Nephron (organoid): ENCODE measurements at regions not wholly inside any gene's neighbourhood (a gene's known extent, or its start where the extent isn't known, plus 50 kb on each side); places are given as distances from the start of the nearest gene placed in this dataset.

Experiments used
- H3K27ac Mint-ChIP-seq, 3 experiments: 2 replicates each; pipeline ENCODE4 v1.8.0; 2020; ENCODE audit warnings: mixed read lengths in 3 of 3, mild to moderate bottlenecking in 2 of 3, moderate library complexity in 1 of 3
- H3K27me3 Mint-ChIP-seq: 2 replicates; pipeline ENCODE4 v1.8.0; 2021; ENCODE audit warnings: low read depth, mild to moderate bottlenecking, moderate library complexity, mixed read lengths
- H3K36me3 Mint-ChIP-seq: 2 replicates; pipeline ENCODE4 v1.8.0; 2020; ENCODE audit warnings: low read depth, mixed read lengths
- H3K4me1 Mint-ChIP-seq: 2 replicates; pipeline ENCODE4 v1.8.0; 2020; ENCODE audit warnings: mixed read lengths
- H3K4me3 Mint-ChIP-seq, 3 experiments: 2 replicates each; pipeline ENCODE4 v1.8.0; 2020; ENCODE audit warnings: mild to moderate bottlenecking in 3 of 3, mixed read lengths in 3 of 3, moderate library complexity in 2 of 3
- H3K9me3 Mint-ChIP-seq: 2 replicates; pipeline ENCODE4 v1.8.0; 2020; ENCODE audit warnings: mixed read lengths
- CTCF ChIP-seq, 3 experiments: fragments of 200-600 bp; sonication (generic); IDR thresholded peaks; one replicate each; pipeline ENCODE4 v1.5.0; 2021; ENCODE audit warnings: antibody characterized with exemption in 3 of 3; ENCODE audit not compliant: unreplicated experiment in 3 of 3

GRCh38 chr13:84994582-84994981 lies 804.6 kb downstream of the SLITRK6 start:
- H3K36me3 Mint-ChIP-seq: no peaks in the 10 kb centered on the region
- H3K9me3 Mint-ChIP-seq: peaks cover 2% of the 10 kb centered on the region
- H3K27ac Mint-ChIP-seq: no peak overlapping the region
- no peak overlapping the region for H3K4me3 Mint-ChIP-seq
- H3K4me1 Mint-ChIP-seq: no peaks in the 10 kb centered on the region
- no peaks in the 10 kb centered on the region for H3K27me3 Mint-ChIP-seq
- TF ChIP-seq CTCF (IDR thresholded peaks at IDR 0.05; ENCODE audit: unreplicated experiment in 3 of 3): no peak

GRCh38 chr13:84985860-84986259 lies 813.4 kb downstream of the SLITRK6 start:
- Mint-ChIP-seq H3K4me1 (no peaks in the 10 kb centered on the region), H3K36me3 (no peaks in the 10 kb centered on the region), H3K27ac (no peak overlapping the region), H3K27me3 (no peaks in the 10 kb centered on the region), H3K9me3 (peaks cover 4% of the 10 kb centered on the region), H3K4me3 (no peak overlapping the region)
- TF ChIP-seq CTCF (IDR thresholded peaks at IDR 0.05; ENCODE audit: unreplicated experiment in 3 of 3): no peak

- peak overlapping the region in 1 of 3 experiments; percentile 79 for H3K27ac Mint-ChIP-seq
- H3K9me3 Mint-ChIP-seq: no peaks in the 10 kb centered on the region
- TF ChIP-seq CTCF (IDR thresholded peaks at IDR 0.05; ENCODE audit: unreplicated experiment in 3 of 3): no peak
- H3K27me3 Mint-ChIP-seq: no peaks in the 10 kb centered on the region
- H3K4me1 Mint-ChIP-seq: no peaks in the 10 kb centered on the region
- H3K36me3 Mint-ChIP-seq: no peaks in the 10 kb centered on the region
- no peak overlapping the region for H3K4me3 Mint-ChIP-seq
Observed at GRCh38 chr13:84983321-84983720, 815.9 kb downstream of the SLITRK6 start.

- Mint-ChIP-seq H3K27ac (no peak overlapping the region), H3K36me3 (no peaks in the 10 kb centered on the region), H3K4me3 (no peak overlapping the region), H3K9me3 (no peaks in the 10 kb centered on the region), H3K4me1 (no peaks in the 10 kb centered on the region), H3K27me3 (no peaks in the 10 kb centered on the region)
- no peak for TF ChIP-seq CTCF (IDR thresholded peaks at IDR 0.05; ENCODE audit: unreplicated experiment in 3 of 3)
Observed at GRCh38 chr13:84980571-84980970, 818.6 kb downstream of the SLITRK6 start.

GRCh38 chr13:84978851-84979250 lies 820.4 kb downstream of the SLITRK6 start:
- H3K4me3 Mint-ChIP-seq: no peak overlapping the region
- no peaks in the 10 kb centered on the region for H3K27me3 Mint-ChIP-seq
- no peaks in the 10 kb centered on the region for H3K9me3 Mint-ChIP-seq

More at GRCh38 chr13:84978851-84979250, 820.4 kb downstream of the SLITRK6 start:
- H3K36me3 Mint-ChIP-seq: no peaks in the 10 kb centered on the region
- H3K27ac Mint-ChIP-seq: no peak overlapping the region
- TF ChIP-seq CTCF (IDR thresholded peaks at IDR 0.05; ENCODE audit: unreplicated experiment in 3 of 3): no peak
- H3K4me1 Mint-ChIP-seq: no peaks in the 10 kb centered on the region
